ENCODE measurements at regions not wholly inside any gene's neighbourhood (a gene's known extent, or its start where the extent isn't known, plus 50 kb on each side); places are given as distances from the start of the nearest gene placed in this dataset.

DNA sequence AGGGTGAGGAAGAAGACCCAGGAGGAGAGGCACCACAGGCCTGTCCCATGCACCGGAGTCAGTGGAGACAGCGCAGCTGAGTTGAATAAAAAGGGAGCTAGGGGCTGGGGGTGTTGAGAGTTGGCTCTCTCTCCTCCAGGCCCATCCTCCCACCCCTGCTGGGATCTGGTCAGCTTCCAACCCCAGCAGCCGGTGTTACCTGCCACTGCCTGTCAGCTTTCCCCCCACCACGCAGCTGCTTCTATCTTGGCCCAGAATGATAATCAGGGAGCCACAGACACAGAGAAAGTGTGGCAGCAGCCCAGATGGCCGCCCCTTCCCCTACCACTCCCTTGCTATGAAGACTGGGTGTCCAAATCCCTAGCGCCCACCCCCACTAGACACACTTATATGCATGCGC, 120.6 kb upstream of the RPL38 start:
- Histone ChIP-seq H3K23ac (ENCODE audit: insufficient read length) (no peak overlapping the region), H3K9me3 (ENCODE audit: insufficient read depth in 2 of 2, low read depth in 1 of 2, low read length in 1 of 2) (peaks cover 0 to 7% of the 10 kb centered on the region in 2 experiments; a peak in 3 of 4 replicates), H3K4me2 (ENCODE audit: insufficient read depth in 1 of 2, low read depth in 2 of 2, low read length in 2 of 2) (no peak overlapping the region), H3K79me1 (ENCODE audit: low read depth, low read length) (no peaks in the 10 kb centered on the region), H4K8ac (ENCODE audit: extremely low read depth, insufficient read depth, low read length) (no peak overlapping the region), H2BK120ac (replicated peaks; ENCODE audit: low read depth, low read length) (no peak overlapping the region), H3K4me3 (ENCODE audit: extremely low read depth in 1 of 4, insufficient read depth in 2 of 4, low read depth in 3 of 4, low read length in 4 of 4) (no peak overlapping the region), H4K91ac (replicated peaks; ENCODE audit: insufficient read length, low read length) (no peak overlapping the region), H3K23me2 (ENCODE audit: low read depth, low read length) (no peaks in the 10 kb centered on the region), H2BK5ac (ENCODE audit: low read depth, low read length) (no peak overlapping the region), H2AK5ac (ENCODE audit: low read depth, low read length) (no peak overlapping the region), H3K4ac (replicated peaks; ENCODE audit: insufficient read length, low read depth, low read length) (no peak overlapping the region), H3K56ac (replicated peaks; ENCODE audit: insufficient read length, low read depth, low read length) (no peak overlapping the region), H2BK12ac (ENCODE audit: low read depth, low read length) (no peak overlapping the region), H3K27ac (ENCODE audit: low read depth, low read length) (no peak overlapping the region), H2BK20ac (ENCODE audit: low read length) (no peak overlapping the region), H4K20me1 (replicated peaks in 1 of 2; ENCODE audit: control insufficient read depth in 1 of 2, insufficient read depth in 2 of 2, low read length in 2 of 2) (no peaks in the 10 kb centered on the region), H3K4me1 (replicated peaks in 1 of 4; ENCODE audit: control insufficient read depth in 3 of 4, insufficient read depth in 4 of 4, low read length in 3 of 4) (no peaks in the 10 kb centered on the region; a peak in 1 of 7 replicates), H3K79me2 (ENCODE audit: control insufficient read depth in 1 of 2, insufficient read depth in 2 of 2, low read length in 2 of 2) (no peaks in the 10 kb centered on the region), H3K14ac (ENCODE audit: insufficient read length) (no peak overlapping the region), H3K9ac (replicated peaks in 1 of 4; ENCODE audit: extremely low read depth in 1 of 4, low read depth in 3 of 4, low read length in 3 of 4) (no peak overlapping the region), H3K27me3 (replicated peaks in 1 of 4; ENCODE audit: control insufficient read depth in 3 of 4, extremely low read depth in 1 of 4, insufficient read depth in 3 of 4, low read length in 3 of 4) (no peaks in the 10 kb centered on the region; a peak in 1 of 7 replicates), H4K5ac (ENCODE audit: insufficient read length, low read depth, low read length) (no peak overlapping the region), H2AFZ (ENCODE audit: low read length) (no peak overlapping the region), H2BK15ac (ENCODE audit: low read length) (no peak overlapping the region), H3K18ac (ENCODE audit: extremely low read depth, low read length) (no peak overlapping the region), H3K36me3 (ENCODE audit: control insufficient read depth in 2 of 4, insufficient read depth in 4 of 4, low read length in 3 of 4) (no peaks in the 10 kb centered on the region)
- no peak for DNase-seq (ENCODE audit: low read depth in 1 of 2, low spot score in 2 of 2)
- CTCF ChIA-PET (ENCODE audit: partially characterized antibody): interaction anchor here (0.6 to 8.8 kb wide), 14 partner anchors 6 to 389 kb away, joined by 3 to 84 read pairs (median 3); no protein-coding TSS in a partner anchor
- POLR2A ChIA-PET (ENCODE audit: partially characterized antibody): interaction anchor here (0.5 kb wide), 1 partner anchor 74 kb away, joined by 3 read pairs; no protein-coding TSS in a partner anchor
- no peak for FAIRE-seq
- 83% methylated on average over 6 of the region's 7 CpGs; no CpG with 5 or more reads in 1 of the 2 experiments for WGBS, 2 experiments (ENCODE audit: extremely low coverage in 1 of 2, insufficient coverage in 1 of 2, insufficient read length in 1 of 2, insufficient replicate concordance in 2 of 2, low coverage in 1 of 2, low lambda C conversion rate in 2 of 2, missing lambda C conversion rate in 1 of 2)
